ENCODE measurements at regions not wholly inside any gene's neighbourhood (a gene's known extent, or its start where the extent isn't known, plus 50 kb on each side); places are given as distances from the start of the nearest gene placed in this dataset.

GRCh38 chr5:154627698-154628678 is 127.2 kb upstream of the LARP1 start:
- CTCF ChIA-PET (ENCODE audit: unreplicated experiment), result no interaction called here

GRCh38 chr5:154626876-154627557 is 128.2 kb upstream of the LARP1 start:
- no peaks in the 10 kb centered on the region for H3K4me1 ChIP-seq (ENCODE audit: insufficient read depth, low read length, poor library complexity, severe bottlenecking)
- no peaks in the 10 kb centered on the region for H3K36me3 ChIP-seq (ENCODE audit: insufficient read depth, low read length)
- DNase-seq (ENCODE audit: low spot score), result no peak
- no peak overlapping the region for H2AFZ ChIP-seq (ENCODE audit: low read length)
- H3K9me3 ChIP-seq (ENCODE audit: low read length), result no peaks in the 10 kb centered on the region
- no peak for TF ChIP-seq EZH2phosphoT487 (IDR thresholded peaks at IDR 0.05; ENCODE audit: borderline replicate concordance, low read depth, low read length)
- TF ChIP-seq, protein P1, sequence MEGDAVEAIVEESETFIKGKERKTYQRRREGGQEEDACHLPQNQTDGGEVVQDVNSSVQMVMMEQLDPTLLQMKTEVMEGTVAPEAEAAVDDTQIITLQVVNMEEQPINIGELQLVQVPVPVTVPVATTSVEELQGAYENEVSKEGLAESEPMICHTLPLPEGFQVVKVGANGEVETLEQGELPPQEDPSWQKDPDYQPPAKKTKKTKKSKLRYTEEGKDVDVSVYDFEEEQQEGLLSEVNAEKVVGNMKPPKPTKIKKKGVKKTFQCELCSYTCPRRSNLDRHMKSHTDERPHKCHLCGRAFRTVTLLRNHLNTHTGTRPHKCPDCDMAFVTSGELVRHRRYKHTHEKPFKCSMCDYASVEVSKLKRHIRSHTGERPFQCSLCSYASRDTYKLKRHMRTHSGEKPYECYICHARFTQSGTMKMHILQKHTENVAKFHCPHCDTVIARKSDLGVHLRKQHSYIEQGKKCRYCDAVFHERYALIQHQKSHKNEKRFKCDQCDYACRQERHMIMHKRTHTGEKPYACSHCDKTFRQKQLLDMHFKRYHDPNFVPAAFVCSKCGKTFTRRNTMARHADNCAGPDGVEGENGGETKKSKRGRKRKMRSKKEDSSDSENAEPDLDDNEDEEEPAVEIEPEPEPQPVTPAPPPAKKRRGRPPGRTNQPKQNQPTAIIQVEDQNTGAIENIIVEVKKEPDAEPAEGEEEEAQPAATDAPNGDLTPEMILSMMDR (conservative IDR thresholded peaks at IDR 0.05; ENCODE audit: low read length), result no peak
- intact Hi-C loops (cut with micrococcal nuclease; ENCODE audit: unreplicated experiment), result no loop called here
- no peak overlapping the region for H3K4me3 ChIP-seq (ENCODE audit: low read depth, low read length, poor library complexity, severe bottlenecking)
- H3K27ac ChIP-seq (ENCODE audit: low read depth, low read length, poor library complexity, severe bottlenecking), result no peak overlapping the region
- ChIA-PET CTCF (ENCODE audit: unreplicated experiment) (no interaction called here), POLR2A (interaction anchor here (0.6 to 0.7 kb wide), 2 partner anchors 26 to 332 kb away, joined by 3 to 5 read pairs; no protein-coding TSS in a partner anchor)
- no peaks in the 10 kb centered on the region for H4K20me1 ChIP-seq (ENCODE audit: insufficient read depth, low read length)
- BruUV-seq (replicated peaks), result no TSS peak
- no peaks in the 10 kb centered on the region for H3K79me2 ChIP-seq (ENCODE audit: insufficient read depth, low read depth, low read length)
- H3K9me2 ChIP-seq (ENCODE audit: insufficient read depth, low read length), result no peaks in the 10 kb centered on the region
- H3K4me2 ChIP-seq (ENCODE audit: low read length), result no peak overlapping the region

More at GRCh38 chr5:154627698-154628678, 127.2 kb upstream of the LARP1 start:
- BruUV-seq (replicated peaks), result no TSS peak
- no peak overlapping the region for H3K4me3 ChIP-seq (ENCODE audit: low read depth, low read length, poor library complexity, severe bottlenecking)
- no peak overlapping the region for H3K27ac ChIP-seq (ENCODE audit: low read depth, low read length, poor library complexity, severe bottlenecking)
- TF ChIP-seq EZH2phosphoT487 (IDR thresholded peaks at IDR 0.05; ENCODE audit: borderline replicate concordance, low read depth, low read length), result no peak
- TF ChIP-seq, protein P1 (conservative IDR thresholded peaks at IDR 0.05; ENCODE audit: low read length), result no peak
- no peaks in the 10 kb centered on the region for H3K9me3 ChIP-seq (ENCODE audit: low read length)
- no peaks in the 10 kb centered on the region for H3K4me1 ChIP-seq (ENCODE audit: insufficient read depth, low read length, poor library complexity, severe bottlenecking)
- no peaks in the 10 kb centered on the region for H3K79me2 ChIP-seq (ENCODE audit: insufficient read depth, low read depth, low read length)
- no peaks in the 10 kb centered on the region for H3K9me2 ChIP-seq (ENCODE audit: insufficient read depth, low read length)
- POLR2A ChIA-PET, result no interaction called here
- H3K4me2 ChIP-seq (ENCODE audit: low read length), result no peak overlapping the region
- intact Hi-C loops (cut with micrococcal nuclease; ENCODE audit: unreplicated experiment), result no loop called here
- no peak overlapping the region for H2AFZ ChIP-seq (ENCODE audit: low read length)
- no peak for DNase-seq (ENCODE audit: low spot score)
- no peaks in the 10 kb centered on the region for H3K36me3 ChIP-seq (ENCODE audit: insufficient read depth, low read length)
- no peaks in the 10 kb centered on the region for H4K20me1 ChIP-seq (ENCODE audit: insufficient read depth, low read length)

All from OCI-LY7 (cell line).